GM18511 (cell line): ENCODE measurements at regions not wholly inside any gene's neighbourhood (a gene's known extent, or its start where the extent isn't known, plus 50 kb on each side); places are given as distances from the start of the nearest gene placed in this dataset.

Experiments
- ATAC-seq: cut with Tn5 transposase; IDR thresholded peaks from one replicate; pipeline ENCODE4 v1.9.1; 2021; ENCODE audit warnings: mild to moderate bottlenecking, moderate library complexity; ENCODE audit not compliant: unreplicated experiment

DNA sequence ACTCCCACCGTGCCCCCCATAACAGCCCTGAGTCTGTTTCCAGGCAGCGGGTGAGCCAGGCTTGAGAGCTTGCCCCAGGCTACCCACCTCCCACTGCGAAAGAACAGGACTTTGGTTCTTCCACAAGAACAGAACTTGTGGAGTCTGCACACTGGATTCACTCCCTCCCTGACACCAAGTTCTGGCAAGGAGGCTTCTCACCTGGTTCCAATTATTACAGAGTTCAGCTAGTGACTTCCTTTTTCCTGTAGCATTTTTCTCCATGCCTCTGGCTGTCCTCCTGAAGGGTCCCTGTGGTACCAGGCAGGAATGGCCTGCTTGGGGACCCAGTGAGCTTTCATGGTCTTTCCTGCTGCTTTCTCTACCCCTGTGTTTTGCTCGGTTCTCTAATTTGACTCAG lies 208.6 kb upstream of the SFRP2 start:
- ATAC-seq = no peak

DNA sequence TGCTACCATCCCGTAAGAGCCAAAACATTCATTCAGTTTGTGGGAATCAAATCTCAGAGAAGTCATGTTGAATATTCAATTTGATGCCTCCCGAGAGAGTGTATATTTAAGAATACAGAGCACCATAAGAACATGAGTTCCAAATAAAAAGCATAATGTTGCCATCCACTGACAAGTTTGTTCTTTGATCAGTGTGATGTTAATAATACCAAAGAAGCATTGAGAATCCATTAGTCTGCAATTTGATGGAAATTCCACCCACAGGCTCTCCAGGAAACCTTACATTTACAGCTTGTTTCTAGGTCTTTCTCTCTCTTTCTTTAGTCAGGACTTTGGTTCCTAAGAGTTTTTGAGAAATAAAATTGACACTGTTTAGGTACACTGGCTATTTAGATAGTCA lies 200.6 kb upstream of the SFRP2 start:
- ATAC-seq = no peak

- ATAC-seq = no peak
Observed at GRCh38 chr4:153988492-153989363, 199.8 kb upstream of the SFRP2 start.

GRCh38 chr4:153987291-153987690 lies 198.4 kb upstream of the SFRP2 start:
- no peak for ATAC-seq

DNA sequence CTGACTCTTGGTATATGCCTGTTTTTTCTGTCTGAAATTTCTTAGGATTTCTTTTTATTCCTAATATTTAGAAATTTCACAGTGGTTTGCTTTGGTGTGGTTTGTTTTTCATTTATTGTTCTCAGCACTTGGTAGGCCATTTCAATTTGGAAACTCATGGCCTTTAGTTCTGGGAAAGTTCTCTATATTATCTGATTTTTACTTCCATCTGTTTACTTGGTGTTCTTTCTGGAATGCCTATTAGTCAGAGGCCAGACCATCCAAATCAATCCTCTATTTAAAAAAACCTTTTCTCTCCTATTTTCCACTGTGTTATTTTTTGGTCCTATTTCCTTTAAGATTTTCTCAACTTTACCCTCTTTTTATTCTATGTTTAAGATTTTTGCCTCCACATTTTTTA lies 188.1 kb upstream of the SFRP2 start:
- ATAC-seq = no peak

- no peak for ATAC-seq
Observed at GRCh38 chr4:153974452-153974851, 185.6 kb upstream of the SFRP2 start.

DNA sequence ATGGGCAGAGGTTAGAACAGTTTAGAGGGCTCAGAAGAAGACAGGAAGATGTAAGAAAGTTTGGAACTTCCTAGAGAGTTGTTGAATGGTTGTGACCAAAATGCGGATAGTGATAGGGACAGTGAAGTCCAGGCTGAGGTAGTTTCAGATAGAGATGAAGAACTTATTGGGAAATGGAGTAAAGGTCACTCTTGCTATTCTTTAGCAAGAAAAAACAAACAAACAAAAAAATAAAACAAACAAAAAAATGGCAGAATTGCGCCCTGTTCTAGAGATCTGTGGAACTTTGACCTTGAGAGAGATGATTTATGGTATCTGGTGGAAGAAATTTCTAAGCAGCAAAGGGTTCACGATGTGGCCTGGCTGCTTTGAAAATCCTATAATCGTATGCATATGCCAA lies 185.1 kb upstream of the SFRP2 start:
- ATAC-seq = no peak

GRCh38 chr4:153971899-153972298 lies 183.0 kb upstream of the SFRP2 start:
- no peak for ATAC-seq

GRCh38 chr4:153970169-153970568 lies 181.3 kb upstream of the SFRP2 start:
- no peak for ATAC-seq

GRCh38 chr4:153969542-153969941 lies 180.7 kb upstream of the SFRP2 start:
- ATAC-seq = no peak

DNA sequence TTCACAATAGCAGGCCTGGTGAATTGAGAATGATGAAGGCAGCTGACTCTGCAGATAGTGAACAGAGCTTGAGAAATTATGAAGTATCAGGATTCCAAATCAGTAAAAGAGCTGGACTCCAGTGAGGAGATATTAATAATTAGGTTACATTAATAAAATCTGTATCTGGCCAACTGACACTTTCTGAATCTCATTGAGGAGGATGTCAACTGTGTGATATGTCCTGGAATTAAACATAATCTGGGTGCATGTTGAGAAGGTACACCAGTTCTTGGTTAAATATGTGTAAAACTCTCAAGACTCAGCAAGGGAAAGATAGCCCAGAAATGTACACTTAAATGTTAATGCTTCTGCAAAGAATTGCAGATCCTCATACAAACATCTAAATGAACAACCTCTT lies 177.8 kb upstream of the SFRP2 start:
- ATAC-seq = no peak

GRCh38 chr4:153963216-153963615 lies 174.3 kb upstream of the SFRP2 start:
- ATAC-seq = no peak

GRCh38 chr4:153962311-153963039 lies 173.6 kb upstream of the SFRP2 start:
- ATAC-seq = peak; percentile 83

DNA sequence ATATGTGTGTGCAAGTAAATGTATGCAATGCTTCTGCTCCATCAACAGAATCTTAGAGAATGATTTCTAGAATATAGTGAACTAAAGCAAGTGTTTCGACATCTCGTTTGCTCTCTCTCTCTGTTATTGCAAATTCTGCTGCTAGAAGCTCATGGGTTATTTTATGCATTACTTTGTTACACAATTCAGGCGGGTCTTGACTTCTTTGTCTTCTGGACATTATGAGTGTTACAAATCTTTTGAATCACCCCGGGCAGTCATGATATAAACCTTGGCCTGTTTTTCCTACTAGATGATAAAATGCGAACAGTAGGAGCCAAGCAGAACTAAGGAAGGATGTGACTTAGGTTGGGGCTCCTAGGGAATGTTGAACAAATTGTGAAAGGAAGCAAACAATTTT lies 166.4 kb upstream of the SFRP2 start:
- ATAC-seq = no peak

- ATAC-seq = no peak
Observed at GRCh38 chr4:153954654-153955053, 165.8 kb upstream of the SFRP2 start.

DNA sequence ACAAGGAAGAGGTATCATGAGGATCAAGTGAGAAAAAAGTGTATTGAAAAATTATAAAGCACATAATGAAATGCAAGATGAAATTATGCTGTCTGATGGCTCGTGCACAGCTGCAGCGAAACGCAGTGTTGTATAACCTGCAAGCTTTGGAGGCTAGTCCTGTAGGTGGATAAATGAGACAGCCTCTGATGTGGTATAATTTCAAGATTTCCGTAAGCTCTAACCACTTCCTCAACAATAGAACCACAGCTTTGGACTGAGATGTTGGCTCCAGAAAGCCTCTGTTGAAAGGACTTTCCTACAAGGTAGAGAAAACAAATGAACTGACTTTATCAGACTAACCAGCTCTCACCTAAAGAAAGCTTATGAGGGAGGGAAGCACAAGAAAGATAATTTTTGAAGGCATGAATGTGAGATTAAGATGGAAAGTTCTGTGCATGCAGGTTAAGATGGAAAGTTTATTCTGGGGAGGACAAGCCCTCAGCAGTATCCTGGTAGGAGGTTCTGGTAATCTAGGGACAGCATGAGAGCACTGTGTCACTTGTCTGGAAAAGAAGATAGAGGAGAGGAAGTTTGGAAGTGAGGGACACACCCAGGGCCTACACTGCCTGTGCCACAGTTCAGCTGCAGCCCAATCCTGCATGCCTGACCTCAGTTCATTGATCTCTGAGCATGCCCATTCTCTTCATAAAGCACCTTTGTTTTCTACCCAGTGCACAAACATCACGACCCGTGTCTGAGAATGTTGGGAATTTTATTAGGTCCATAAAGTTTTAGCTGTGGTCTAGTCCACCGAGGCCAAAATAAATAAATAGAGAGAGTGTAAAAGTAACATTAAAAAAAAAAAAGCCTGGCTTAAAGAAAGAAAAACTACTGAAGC lies 161.5 kb upstream of the SFRP2 start:
- ATAC-seq = peak; percentile 69

GRCh38 chr4:153948041-153948440 lies 159.2 kb upstream of the SFRP2 start:
- ATAC-seq = no peak

- no peak for ATAC-seq
Observed at GRCh38 chr4:153947124-153947523, 158.2 kb upstream of the SFRP2 start.

DNA sequence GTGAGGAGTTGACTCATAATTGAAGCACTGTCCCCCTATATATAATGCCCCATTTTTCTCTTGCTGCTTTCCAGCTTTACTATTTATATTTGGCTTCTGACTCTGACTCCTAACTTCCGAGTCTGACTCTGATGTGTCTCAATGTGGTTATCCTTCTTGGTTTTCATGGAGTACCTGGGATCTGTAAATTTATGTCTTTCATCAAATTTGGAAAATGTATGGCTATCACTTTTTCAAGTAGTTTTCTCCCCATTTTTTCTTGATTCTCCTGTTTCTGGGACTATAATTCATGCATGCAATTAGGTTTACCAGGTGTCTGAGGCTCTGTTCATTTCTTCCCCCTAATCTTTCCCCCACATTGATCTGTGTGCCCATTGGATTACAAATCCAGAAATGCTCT lies 156.8 kb upstream of the SFRP2 start:
- no peak for ATAC-seq

DNA sequence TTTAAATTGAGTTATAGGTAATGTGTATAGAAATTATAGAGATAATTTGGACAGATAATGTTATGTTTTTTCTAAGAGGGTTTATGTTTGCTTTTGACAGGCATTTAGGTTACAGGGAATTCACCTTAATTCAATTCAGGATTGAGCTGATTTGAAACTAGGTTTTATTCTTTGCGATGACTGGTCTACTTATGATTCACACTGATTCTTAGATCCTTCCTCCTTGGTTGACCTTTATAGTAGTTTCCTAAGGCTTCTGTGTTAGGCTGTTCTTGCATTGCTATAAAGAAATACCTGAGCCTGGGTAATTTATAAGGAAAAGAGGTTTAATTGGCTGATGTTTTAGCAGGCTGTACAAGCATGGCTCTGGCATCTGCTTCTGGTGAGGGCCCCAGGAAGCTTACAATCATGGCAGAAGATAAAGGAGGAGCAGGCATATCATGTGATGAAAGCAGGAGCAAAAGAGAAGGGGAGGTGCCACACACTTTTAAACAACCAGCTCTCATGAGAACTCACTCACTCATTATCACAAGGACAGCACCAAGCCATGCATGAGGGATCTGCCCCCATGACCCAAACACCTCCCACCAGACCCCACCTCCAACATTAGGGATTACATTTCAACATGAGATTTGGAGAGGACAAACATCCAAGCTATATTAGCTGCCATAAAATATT lies 155.0 kb upstream of the SFRP2 start:
- no peak for ATAC-seq

- ATAC-seq = no peak
Observed at GRCh38 chr4:153940916-153941315, 152.0 kb upstream of the SFRP2 start.
